Peyer's patch (tissue), 4 donors: ENCODE measurements at regions not wholly inside any gene's neighbourhood (a gene's known extent, or its start where the extent isn't known, plus 50 kb on each side); places are given as distances from the start of the nearest gene placed in this dataset.

Experiments
- CTCF ChIP-seq, 6 experiments: fragments of 450-650 bp in 4 of 6; fragments of 200-600 bp in 2 of 6; sonication (generic) in 1 of 6; IDR thresholded peaks; one replicate each; pipeline ENCODE4 v1.5.1; 2017 to 2019; ENCODE audit warnings: antibody characterized with exemption in 6 of 6, mild to moderate bottlenecking in 3 of 6, moderate library complexity in 1 of 6
- POLR2A ChIP-seq, 2 donors: fragments of 450-650 bp; IDR thresholded peaks; one replicate each; pipeline ENCODE4 v1.5.1; 2017; ENCODE audit warnings: antibody characterized with exemption in 2 of 2, mild to moderate bottlenecking in 2 of 2, moderate library complexity in 2 of 2

- TF ChIP-seq CTCF (IDR thresholded peaks at IDR 0.05) (no peak), POLR2A (IDR thresholded peaks at IDR 0.05) (no peak)
Observed at GRCh38 chrX:40418146-40418812, 162.5 kb upstream of the ATP6AP2 start.
